VCaP (cell line): ENCODE measurements at regions not wholly inside any gene's neighbourhood (a gene's known extent, or its start where the extent isn't known, plus 50 kb on each side); places are given as distances from the start of the nearest gene placed in this dataset.

Experiments used
- H3K27ac ChIP-seq: fragments of 450-650 bp; 2 replicates; pipeline ENCODE4 v1.5.1; 2017
- TF ChIP-seq, protein P1 (sequence below): fragments of 450-650 bp; conservative IDR thresholded peaks from 2 replicates; pipeline ENCODE4 v1.5.1; 2017; ENCODE audit warnings: mild to moderate bottlenecking, moderate library complexity

DNA sequence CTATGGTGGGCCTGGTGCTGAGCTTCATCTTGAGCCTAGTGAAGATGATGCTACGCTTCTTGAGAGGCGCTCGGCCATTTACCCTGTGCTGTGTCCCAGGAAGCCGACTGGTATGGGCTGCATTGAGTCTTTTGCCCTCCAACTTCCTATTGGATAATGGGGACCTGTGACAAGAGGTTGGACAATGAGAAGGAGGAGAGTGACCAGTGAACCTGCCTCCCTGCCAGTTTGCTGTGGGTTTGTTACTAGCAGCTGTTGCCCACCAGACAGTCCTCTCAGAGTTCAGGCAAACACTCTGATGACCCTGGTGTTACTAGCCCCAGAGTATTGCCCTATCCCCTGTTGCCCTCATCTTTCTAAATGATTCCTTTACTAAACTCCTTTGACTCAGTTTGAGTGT is 99.6 kb upstream of the PFN2 start:
- H3K27ac ChIP-seq = peak overlapping the region; percentile 63; the same call in 1 of the 2 replicates
- TF ChIP-seq, protein P1, sequence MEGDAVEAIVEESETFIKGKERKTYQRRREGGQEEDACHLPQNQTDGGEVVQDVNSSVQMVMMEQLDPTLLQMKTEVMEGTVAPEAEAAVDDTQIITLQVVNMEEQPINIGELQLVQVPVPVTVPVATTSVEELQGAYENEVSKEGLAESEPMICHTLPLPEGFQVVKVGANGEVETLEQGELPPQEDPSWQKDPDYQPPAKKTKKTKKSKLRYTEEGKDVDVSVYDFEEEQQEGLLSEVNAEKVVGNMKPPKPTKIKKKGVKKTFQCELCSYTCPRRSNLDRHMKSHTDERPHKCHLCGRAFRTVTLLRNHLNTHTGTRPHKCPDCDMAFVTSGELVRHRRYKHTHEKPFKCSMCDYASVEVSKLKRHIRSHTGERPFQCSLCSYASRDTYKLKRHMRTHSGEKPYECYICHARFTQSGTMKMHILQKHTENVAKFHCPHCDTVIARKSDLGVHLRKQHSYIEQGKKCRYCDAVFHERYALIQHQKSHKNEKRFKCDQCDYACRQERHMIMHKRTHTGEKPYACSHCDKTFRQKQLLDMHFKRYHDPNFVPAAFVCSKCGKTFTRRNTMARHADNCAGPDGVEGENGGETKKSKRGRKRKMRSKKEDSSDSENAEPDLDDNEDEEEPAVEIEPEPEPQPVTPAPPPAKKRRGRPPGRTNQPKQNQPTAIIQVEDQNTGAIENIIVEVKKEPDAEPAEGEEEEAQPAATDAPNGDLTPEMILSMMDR = no peak

DNA sequence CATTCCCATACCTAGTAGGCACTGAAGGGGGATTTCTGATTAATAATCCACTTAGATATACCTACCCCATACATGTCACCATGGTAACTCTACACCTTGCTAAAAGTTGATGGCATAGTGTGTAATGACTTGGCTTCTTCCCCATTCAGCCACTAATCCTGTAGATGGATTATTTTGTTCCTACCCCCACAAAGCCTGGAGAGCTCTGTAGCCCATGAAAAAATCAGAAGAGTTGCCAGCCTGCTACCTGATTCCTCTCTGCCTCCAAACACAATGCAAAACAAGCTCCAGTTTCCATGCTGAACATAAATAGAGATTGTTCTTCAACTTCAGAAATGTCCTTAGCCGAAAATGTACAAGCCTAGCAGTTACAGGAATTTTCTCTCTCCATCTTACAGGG is 98.9 kb upstream of the PFN2 start:
- H3K27ac ChIP-seq = peak overlapping the region; percentile 63
- TF ChIP-seq, protein P1 = no peak

DNA sequence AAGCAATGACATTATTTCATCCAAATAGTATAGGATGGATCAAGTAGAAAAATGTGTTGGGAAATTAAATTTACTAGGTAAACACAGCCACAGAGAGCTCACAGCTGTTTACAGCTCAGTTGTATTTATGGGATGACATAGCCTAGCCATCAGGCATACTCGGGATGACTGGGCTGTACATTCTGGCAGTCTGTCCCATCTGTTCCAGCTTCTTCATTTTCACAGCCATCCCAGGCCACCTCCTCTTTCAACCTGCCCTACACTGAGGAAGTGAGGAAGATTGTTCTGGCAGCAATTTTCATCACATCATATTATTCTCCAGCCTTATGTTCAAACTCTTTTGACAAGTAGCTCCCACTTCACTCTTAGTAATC is 98.4 kb upstream of the PFN2 start:
- H3K27ac ChIP-seq = peak overlapping the region; percentile 63
- TF ChIP-seq, protein P1 = no peak

DNA sequence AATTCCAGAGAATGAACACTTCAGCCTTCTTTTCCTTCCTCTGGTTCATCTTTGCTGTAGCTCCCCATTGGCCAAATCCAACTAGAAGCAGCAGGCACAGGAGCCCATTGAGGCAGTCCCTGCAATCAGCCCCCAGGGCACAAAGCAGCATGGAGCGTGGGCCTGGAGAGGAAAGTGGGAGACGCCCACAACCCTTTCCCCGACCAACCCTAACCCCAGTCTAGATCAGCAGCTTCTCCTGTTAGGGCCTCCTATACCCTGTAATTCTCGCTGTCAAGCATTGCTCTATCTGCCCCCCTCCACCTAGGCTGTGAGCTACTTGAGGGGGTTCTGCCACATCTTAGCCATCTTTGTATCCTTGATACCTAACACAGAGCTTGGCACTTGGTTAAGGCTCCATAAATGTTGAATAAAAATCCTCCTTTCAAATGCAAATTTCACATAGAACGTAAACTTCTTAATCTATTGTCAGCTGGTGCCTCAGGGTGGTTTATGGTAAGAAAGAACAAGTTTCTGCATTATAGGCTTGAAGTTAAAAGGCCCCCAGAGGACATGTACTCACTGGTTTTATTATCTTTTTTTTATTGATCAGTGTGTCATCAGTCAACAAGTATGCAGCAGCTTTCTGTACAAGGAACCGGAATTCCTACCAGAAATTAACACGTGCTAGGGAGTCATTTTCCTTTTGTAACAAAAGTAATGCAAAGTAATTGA is 97.9 kb upstream of the PFN2 start:
- TF ChIP-seq, protein P1 = no peak
- H3K27ac ChIP-seq = peak overlapping the region; percentile 63

DNA sequence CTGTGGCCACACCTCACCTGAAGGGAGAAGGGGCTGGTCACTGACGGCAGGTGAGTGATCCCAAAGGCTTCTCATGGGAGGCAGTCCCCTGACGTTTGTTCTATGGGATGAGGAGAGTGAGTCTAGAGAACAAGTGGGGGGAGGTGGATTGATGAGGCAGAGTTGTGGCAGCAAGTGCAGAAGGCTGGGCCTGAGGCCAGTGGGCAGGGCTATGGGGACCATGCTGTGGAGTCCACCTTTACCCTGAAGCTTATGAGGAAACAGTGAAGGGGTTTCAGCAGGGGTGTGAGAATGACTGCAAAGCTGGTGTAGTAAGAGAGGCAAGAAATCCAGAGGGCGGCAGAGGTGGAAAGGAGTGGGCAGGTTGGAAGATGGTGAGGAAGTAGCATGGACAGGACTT is 96.9 kb upstream of the PFN2 start:
- no peak overlapping the region for H3K27ac ChIP-seq
- TF ChIP-seq, protein P1 = no peak

DNA sequence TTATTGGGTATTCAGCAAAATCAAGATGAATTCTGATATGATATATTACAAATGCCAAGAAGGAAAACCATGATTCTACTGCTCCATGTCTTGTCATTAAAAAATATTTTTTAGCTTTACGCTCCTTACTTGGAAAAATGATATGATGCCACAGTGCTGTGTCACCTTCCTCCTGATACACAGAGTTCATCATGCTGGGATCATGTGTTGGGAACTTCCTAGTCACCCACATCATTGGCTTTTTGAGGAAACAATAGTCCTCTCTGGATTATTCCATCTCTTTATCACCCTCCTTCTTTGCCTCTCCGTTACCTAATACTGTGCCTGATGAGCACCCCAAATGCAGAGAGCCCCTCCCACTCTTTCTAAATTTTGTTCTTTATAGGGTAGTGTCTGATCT is 94.3 kb upstream of the PFN2 start:
- H3K27ac ChIP-seq = no peak overlapping the region
- TF ChIP-seq, protein P1 = no peak

DNA sequence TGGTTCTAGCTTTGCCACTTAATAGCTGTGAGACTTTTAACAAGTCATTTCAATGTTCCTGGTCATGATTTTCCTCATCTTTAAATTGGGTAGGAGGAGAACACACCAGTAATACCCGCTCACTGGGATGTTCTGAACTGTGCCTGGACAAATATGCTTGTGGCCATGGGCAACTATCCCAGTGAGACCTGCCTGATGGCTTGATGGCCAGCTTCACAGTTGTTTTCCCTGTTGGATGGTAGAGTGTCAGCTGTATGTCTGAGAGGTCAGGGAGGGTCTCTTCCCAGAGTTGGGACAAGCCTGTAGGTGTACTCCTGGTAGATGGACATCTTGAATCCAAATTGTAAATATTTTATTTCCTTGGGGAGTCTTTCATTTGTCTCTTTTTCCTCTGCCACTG is 92.5 kb upstream of the PFN2 start:
- TF ChIP-seq, protein P1 = no peak
- H3K27ac ChIP-seq = no peak overlapping the region
